Fibroblast of pulmonary artery (primary cell): ENCODE measurements at regions not wholly inside any gene's neighbourhood (a gene's known extent, or its start where the extent isn't known, plus 50 kb on each side); places are given as distances from the start of the nearest gene placed in this dataset.
"Not testable (repeated sequence)": the region's sequence is repeated elsewhere in the genome, so short reads cannot be mapped to it uniquely, and the experiment has no call there.

ENCODE experiments used
- DNase-seq: peaks from one replicate; pipeline ENCODE4 v3.0.0-alpha.2; 2010; ENCODE audit warnings: low read depth
- H3K4me3 ChIP-seq: replicated peaks from 2 replicates; pipeline ENCODE4 v1.5.1; 2011; ENCODE audit warnings: low read depth, mild to moderate bottlenecking, control low read depth, low read length, moderate library complexity
- CTCF ChIP-seq: IDR thresholded peaks from 2 replicates; pipeline ENCODE4 v1.5.1; 2011; ENCODE audit warnings: mild to moderate bottlenecking, control low read depth, low read length, inconsistent platforms; ENCODE audit errors: missing control alignments

GRCh38 chr17:47066841-47067682 lies 88.0 kb upstream of the RPRML start:
- TF ChIP-seq CTCF = peak; percentile 16
- peak; percentile 94 for DNase-seq
- peak overlapping the region; percentile 78 for H3K4me3 ChIP-seq

- no peak overlapping the region for H3K4me3 ChIP-seq
- TF ChIP-seq CTCF = no peak
- peak; percentile 4 for DNase-seq
Observed at GRCh38 chr17:47066095-47066494, 87.0 kb upstream of the RPRML start.

GRCh38 chr17:47064684-47065083 lies 85.6 kb upstream of the RPRML start:
- H3K4me3 ChIP-seq = no peak overlapping the region
- DNase-seq = no peak
- TF ChIP-seq CTCF = no peak

- H3K4me3 ChIP-seq = no peak overlapping the region
- no peak for DNase-seq
- no peak for TF ChIP-seq CTCF
Observed at GRCh38 chr17:47063475-47063874, 84.4 kb upstream of the RPRML start.

- not testable (repeated sequence) for H3K4me3 ChIP-seq, DNase-seq
Observed at GRCh38 chr17:47062851-47063250, 83.8 kb upstream of the RPRML start.

GRCh38 chr17:47060005-47060404 lies 81.0 kb upstream of the RPRML start:
- DNase-seq, H3K4me3 ChIP-seq: not testable (repeated sequence)

GRCh38 chr17:47057830-47058229 lies 78.8 kb upstream of the RPRML start:
- no peak for DNase-seq
- no peak for TF ChIP-seq CTCF
- H3K4me3 ChIP-seq = no peak overlapping the region

- H3K4me3 ChIP-seq = not testable (repeated sequence)
Observed at GRCh38 chr17:47057279-47057678, 78.2 kb upstream of the RPRML start.

GRCh38 chr17:47056687-47057086 lies 77.6 kb upstream of the RPRML start:
- not testable (repeated sequence) for H3K4me3 ChIP-seq, DNase-seq

More at GRCh38 chr17:47057279-47057678, 78.2 kb upstream of the RPRML start:
- not testable (repeated sequence) for DNase-seq
